ENCODE measurements at regions not wholly inside any gene's neighbourhood (a gene's known extent, or its start where the extent isn't known, plus 50 kb on each side); places are given as distances from the start of the nearest gene placed in this dataset.

DNA sequence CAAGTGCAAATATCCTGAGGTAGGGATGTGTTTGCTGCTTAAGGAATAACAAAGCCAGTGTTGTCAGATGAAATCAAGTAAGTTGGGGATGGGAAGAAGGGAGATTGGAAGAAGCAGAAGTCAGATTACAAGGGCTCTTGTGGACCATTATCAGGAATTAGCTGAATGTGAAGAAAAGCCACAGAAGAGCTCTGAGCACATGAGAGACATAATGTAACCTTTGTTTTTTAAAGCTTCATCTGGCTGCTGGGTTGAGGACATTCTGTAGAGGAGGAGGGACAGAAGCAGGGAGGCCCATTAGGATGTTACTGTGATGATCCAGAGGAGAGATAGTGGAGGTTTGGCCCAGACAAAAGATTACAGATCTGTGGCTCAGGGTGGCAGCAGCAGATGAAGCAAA lies 111.7 kb downstream of the DUSP10 start:
- H3K4me2 ChIP-seq (ENCODE audit: insufficient read depth, low read length, poor library complexity, severe bottlenecking): no peak overlapping the region
- no peak overlapping the region for H2AK5ac ChIP-seq (ENCODE audit: low read depth, low read length)
- H2BK12ac ChIP-seq (ENCODE audit: low read length): no peak overlapping the region
- no peak overlapping the region for H3K27ac ChIP-seq (replicated peaks; ENCODE audit: low read length)
- no peak overlapping the region for H2BK5ac ChIP-seq (ENCODE audit: low read length)
- H2BK15ac ChIP-seq (ENCODE audit: low read length): no peak overlapping the region
- H2AFZ ChIP-seq (ENCODE audit: low read length): no peak overlapping the region
- H3K79me1 ChIP-seq (ENCODE audit: low read depth, low read length): no peaks in the 10 kb centered on the region
- H2BK120ac ChIP-seq (ENCODE audit: low read depth, low read length): no peak overlapping the region
- H3K4ac ChIP-seq (ENCODE audit: low read length): no peak overlapping the region
- no peaks in the 10 kb centered on the region for H3K9me3 ChIP-seq (replicated peaks in 1 of 2; ENCODE audit: control insufficient read depth in 2 of 2, insufficient read depth in 1 of 2, low read depth in 1 of 2, low read length in 2 of 2)
- H3K36me3 ChIP-seq (replicated peaks in 1 of 2; ENCODE audit: control insufficient read depth in 2 of 2, insufficient read depth in 2 of 2, low read length in 2 of 2): no peaks in the 10 kb centered on the region
- H3K27me3 ChIP-seq (ENCODE audit: control insufficient read depth in 3 of 3, insufficient read depth in 3 of 3, low read depth in 1 of 3, low read length in 3 of 3): no peaks in the 10 kb centered on the region
- H3K14ac ChIP-seq (ENCODE audit: low read length): no peak overlapping the region
- no peak overlapping the region for H3K18ac ChIP-seq (ENCODE audit: low read length)
- H4K91ac ChIP-seq (ENCODE audit: low read depth, low read length, poor library complexity): no peak overlapping the region
- H3K23ac ChIP-seq (ENCODE audit: low read depth, low read length, poor library complexity): no peak overlapping the region
- DNase-seq (ENCODE audit: low spot score): no peak
- H3K4me3 ChIP-seq (ENCODE audit: low read length in 2 of 2): no peak overlapping the region
- no peak overlapping the region for H4K8ac ChIP-seq (ENCODE audit: low read depth, low read length)
- no peaks in the 10 kb centered on the region for H3K4me1 ChIP-seq (ENCODE audit: control insufficient read depth in 2 of 2, insufficient read depth in 1 of 2, low read depth in 1 of 2, low read length in 2 of 2)
- no peak overlapping the region for H3K9ac ChIP-seq (ENCODE audit: low read depth, low read length, poor library complexity)

- Histone ChIP-seq H2AFZ (ENCODE audit: low read length) (no peak overlapping the region), H2AK5ac (ENCODE audit: low read depth, low read length) (no peak overlapping the region), H2BK15ac (ENCODE audit: low read length) (no peak overlapping the region), H3K4me2 (ENCODE audit: insufficient read depth, low read length, poor library complexity, severe bottlenecking) (no peak overlapping the region), H2BK5ac (ENCODE audit: low read length) (no peak overlapping the region), H3K4me3 (ENCODE audit: low read length in 2 of 2) (no peak overlapping the region), H3K27me3 (ENCODE audit: control insufficient read depth in 3 of 3, insufficient read depth in 3 of 3, low read depth in 1 of 3, low read length in 3 of 3) (no peaks in the 10 kb centered on the region), H3K27ac (replicated peaks; ENCODE audit: low read length) (no peak overlapping the region), H3K23ac (ENCODE audit: low read depth, low read length, poor library complexity) (no peak overlapping the region), H3K4me1 (ENCODE audit: control insufficient read depth in 2 of 2, insufficient read depth in 1 of 2, low read depth in 1 of 2, low read length in 2 of 2) (no peaks in the 10 kb centered on the region), H3K36me3 (replicated peaks in 1 of 2; ENCODE audit: control insufficient read depth in 2 of 2, insufficient read depth in 2 of 2, low read length in 2 of 2) (no peaks in the 10 kb centered on the region), H3K9me3 (replicated peaks in 1 of 2; ENCODE audit: control insufficient read depth in 2 of 2, insufficient read depth in 1 of 2, low read depth in 1 of 2, low read length in 2 of 2) (peaks cover 0 to 2% of the 10 kb centered on the region in 2 donors), H3K14ac (ENCODE audit: low read length) (no peak overlapping the region), H2BK120ac (ENCODE audit: low read depth, low read length) (no peak overlapping the region), H4K8ac (ENCODE audit: low read depth, low read length) (no peak overlapping the region), H3K79me1 (ENCODE audit: low read depth, low read length) (no peaks in the 10 kb centered on the region), H3K4ac (ENCODE audit: low read length) (no peak overlapping the region), H4K91ac (ENCODE audit: low read depth, low read length, poor library complexity) (no peak overlapping the region), H3K9ac (ENCODE audit: low read depth, low read length, poor library complexity) (no peak overlapping the region), H2BK12ac (ENCODE audit: low read length) (no peak overlapping the region), H3K18ac (ENCODE audit: low read length) (no peak overlapping the region)
- no peak for DNase-seq (ENCODE audit: low spot score)
Measured at GRCh38 chr1:221631556-221631955, 110.3 kb downstream of the DUSP10 start.

GRCh38 chr1:221632072-221632471 lies 109.8 kb downstream of the DUSP10 start:
- H2AK5ac ChIP-seq (ENCODE audit: low read depth, low read length): no peak overlapping the region
- no peak overlapping the region for H2BK12ac ChIP-seq (ENCODE audit: low read length)
- DNase-seq (ENCODE audit: low spot score): no peak
- H4K91ac ChIP-seq (ENCODE audit: low read depth, low read length, poor library complexity): no peak overlapping the region
- H3K27me3 ChIP-seq (ENCODE audit: control insufficient read depth in 3 of 3, insufficient read depth in 3 of 3, low read depth in 1 of 3, low read length in 3 of 3): no peaks in the 10 kb centered on the region
- no peak overlapping the region for H3K23ac ChIP-seq (ENCODE audit: low read depth, low read length, poor library complexity)
- H2BK15ac ChIP-seq (ENCODE audit: low read length): no peak overlapping the region
- no peaks in the 10 kb centered on the region for H3K79me1 ChIP-seq (ENCODE audit: low read depth, low read length)
- no peak overlapping the region for H3K9ac ChIP-seq (ENCODE audit: low read depth, low read length, poor library complexity)
- H2BK120ac ChIP-seq (ENCODE audit: low read depth, low read length): no peak overlapping the region
- H3K4me2 ChIP-seq (ENCODE audit: insufficient read depth, low read length, poor library complexity, severe bottlenecking): no peak overlapping the region
- no CpG with 5 or more reads among the region's 4 CpGs for WGBS, 2 donors (ENCODE audit: extremely low coverage in 2 of 2, insufficient read length in 2 of 2, insufficient replicate concordance in 1 of 2)
- H3K9me3 ChIP-seq (replicated peaks in 1 of 2; ENCODE audit: control insufficient read depth in 2 of 2, insufficient read depth in 1 of 2, low read depth in 1 of 2, low read length in 2 of 2): peaks cover 0 to 2% of the 10 kb centered on the region in 2 donors
- no peaks in the 10 kb centered on the region for H3K36me3 ChIP-seq (replicated peaks in 1 of 2; ENCODE audit: control insufficient read depth in 2 of 2, insufficient read depth in 2 of 2, low read length in 2 of 2)
- H2AFZ ChIP-seq (ENCODE audit: low read length): no peak overlapping the region
- no peak overlapping the region for H4K8ac ChIP-seq (ENCODE audit: low read depth, low read length)
- H3K4me1 ChIP-seq (ENCODE audit: control insufficient read depth in 2 of 2, insufficient read depth in 1 of 2, low read depth in 1 of 2, low read length in 2 of 2): no peaks in the 10 kb centered on the region
- no peak overlapping the region for H3K27ac ChIP-seq (replicated peaks; ENCODE audit: low read length)
- H3K4ac ChIP-seq (ENCODE audit: low read length): no peak overlapping the region
- H3K4me3 ChIP-seq (ENCODE audit: low read length in 2 of 2): no peak overlapping the region
- H2BK5ac ChIP-seq (ENCODE audit: low read length): no peak overlapping the region
- no peak overlapping the region for H3K14ac ChIP-seq (ENCODE audit: low read length)
- H3K18ac ChIP-seq (ENCODE audit: low read length): no peak overlapping the region

DNA sequence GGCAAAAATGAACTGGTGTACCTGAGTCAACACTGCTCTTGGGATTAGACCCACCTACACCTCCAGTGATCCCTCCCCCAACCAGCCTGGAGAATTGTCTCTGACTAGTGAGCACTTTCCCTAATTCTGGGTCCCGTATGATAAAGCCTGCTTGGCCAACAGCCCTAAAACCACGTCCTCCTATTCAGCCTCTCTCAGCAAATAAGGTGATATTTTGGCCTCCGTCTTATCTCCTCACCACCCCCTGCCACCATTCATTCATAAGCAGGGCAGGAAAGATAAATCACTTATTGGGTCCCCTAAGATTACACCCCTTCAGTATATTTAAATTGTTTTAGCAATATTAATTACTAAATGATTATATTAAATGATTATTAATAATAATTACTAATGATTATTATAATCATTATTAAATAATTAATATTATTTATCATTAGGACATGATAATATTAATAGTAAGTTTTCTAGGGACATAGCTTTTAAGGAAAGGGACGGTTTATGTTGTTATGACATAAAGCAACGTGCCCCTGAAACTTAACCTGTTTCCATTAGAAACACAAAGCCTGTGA lies 108.0 kb downstream of the DUSP10 start:
- Histone ChIP-seq H2BK120ac (ENCODE audit: low read depth, low read length) (no peak overlapping the region), H3K4me3 (ENCODE audit: low read length in 2 of 2) (no peak overlapping the region), H3K9me3 (replicated peaks in 1 of 2; ENCODE audit: control insufficient read depth in 2 of 2, insufficient read depth in 1 of 2, low read depth in 1 of 2, low read length in 2 of 2) (peaks cover 0 to 2% of the 10 kb centered on the region in 2 donors), H3K4me2 (ENCODE audit: insufficient read depth, low read length, poor library complexity, severe bottlenecking) (no peak overlapping the region), H3K36me3 (replicated peaks in 1 of 2; ENCODE audit: control insufficient read depth in 2 of 2, insufficient read depth in 2 of 2, low read length in 2 of 2) (no peaks in the 10 kb centered on the region), H2BK15ac (ENCODE audit: low read length) (no peak overlapping the region), H3K9ac (ENCODE audit: low read depth, low read length, poor library complexity) (no peak overlapping the region), H2AFZ (ENCODE audit: low read length) (no peak overlapping the region), H3K14ac (ENCODE audit: low read length) (no peak overlapping the region), H3K18ac (ENCODE audit: low read length) (no peak overlapping the region), H3K4ac (ENCODE audit: low read length) (no peak overlapping the region), H2BK5ac (ENCODE audit: low read length) (no peak overlapping the region), H3K23ac (ENCODE audit: low read depth, low read length, poor library complexity) (no peak overlapping the region), H2BK12ac (ENCODE audit: low read length) (no peak overlapping the region), H3K27ac (replicated peaks; ENCODE audit: low read length) (no peak overlapping the region), H3K27me3 (ENCODE audit: control insufficient read depth in 3 of 3, insufficient read depth in 3 of 3, low read depth in 1 of 3, low read length in 3 of 3) (no peaks in the 10 kb centered on the region), H4K8ac (ENCODE audit: low read depth, low read length) (no peak overlapping the region), H3K4me1 (ENCODE audit: control insufficient read depth in 2 of 2, insufficient read depth in 1 of 2, low read depth in 1 of 2, low read length in 2 of 2) (no peaks in the 10 kb centered on the region), H2AK5ac (ENCODE audit: low read depth, low read length) (no peak overlapping the region), H4K91ac (ENCODE audit: low read depth, low read length, poor library complexity) (no peak overlapping the region), H3K79me1 (ENCODE audit: low read depth, low read length) (no peaks in the 10 kb centered on the region)
- DNase-seq (ENCODE audit: low spot score): no peak
- WGBS, 2 donors (ENCODE audit: extremely low coverage in 2 of 2, insufficient read length in 2 of 2, insufficient replicate concordance in 1 of 2): no CpG with 5 or more reads among the region's 5 CpGs

All from neuronal stem cell (in vitro differentiated cells).